Sigmoid colon (tissue), 4 donors: ENCODE measurements at regions not wholly inside any gene's neighbourhood (a gene's known extent, or its start where the extent isn't known, plus 50 kb on each side); places are given as distances from the start of the nearest gene placed in this dataset.

Experiments
- EP300 ChIP-seq, 4 donors: sonication (generic); formaldehyde crosslinking; IDR thresholded peaks; one replicate each; pipeline ENCODE4 v1.6.1; 2017; ENCODE audit warnings: antibody characterized with exemption in 4 of 4
- POLR2A ChIP-seq, 2 donors: fragments of 450-650 bp; IDR thresholded peaks; one replicate each; pipeline ENCODE4 v1.6.1; 2016; ENCODE audit warnings: antibody characterized with exemption in 2 of 2, mild to moderate bottlenecking in 2 of 2, moderate library complexity in 2 of 2
- TF ChIP-seq, protein P1 (sequence below), 4 experiments: fragments of 450-650 bp in 3 of 4; fragments of 200-600 bp in 1 of 4; IDR thresholded peaks; one replicate each; pipeline ENCODE4 v1.5.1; 2016 to 2019; ENCODE audit warnings: antibody characterized with exemption in 4 of 4, mild to moderate bottlenecking in 3 of 4, moderate library complexity in 2 of 4

DNA sequence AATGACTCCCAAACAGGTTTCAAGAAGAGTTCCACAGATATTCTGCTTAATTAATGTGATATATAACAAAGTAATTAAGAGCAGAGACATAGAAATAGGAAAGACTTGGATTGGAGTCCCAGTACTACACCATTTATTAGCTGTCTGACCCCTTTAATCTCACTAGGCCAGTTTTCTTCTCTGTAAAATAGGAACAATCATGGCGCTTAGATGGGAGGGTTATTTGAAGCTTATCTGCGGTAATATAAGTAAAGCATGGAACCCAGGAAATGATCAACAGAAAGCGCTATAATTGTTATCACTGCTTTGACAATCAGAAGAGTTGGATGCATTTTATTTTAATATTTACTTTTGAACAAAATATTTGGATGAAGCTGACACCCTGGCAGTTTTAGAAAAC lies 71.3 kb upstream of the IFNE start:
- TF ChIP-seq, protein P1, sequence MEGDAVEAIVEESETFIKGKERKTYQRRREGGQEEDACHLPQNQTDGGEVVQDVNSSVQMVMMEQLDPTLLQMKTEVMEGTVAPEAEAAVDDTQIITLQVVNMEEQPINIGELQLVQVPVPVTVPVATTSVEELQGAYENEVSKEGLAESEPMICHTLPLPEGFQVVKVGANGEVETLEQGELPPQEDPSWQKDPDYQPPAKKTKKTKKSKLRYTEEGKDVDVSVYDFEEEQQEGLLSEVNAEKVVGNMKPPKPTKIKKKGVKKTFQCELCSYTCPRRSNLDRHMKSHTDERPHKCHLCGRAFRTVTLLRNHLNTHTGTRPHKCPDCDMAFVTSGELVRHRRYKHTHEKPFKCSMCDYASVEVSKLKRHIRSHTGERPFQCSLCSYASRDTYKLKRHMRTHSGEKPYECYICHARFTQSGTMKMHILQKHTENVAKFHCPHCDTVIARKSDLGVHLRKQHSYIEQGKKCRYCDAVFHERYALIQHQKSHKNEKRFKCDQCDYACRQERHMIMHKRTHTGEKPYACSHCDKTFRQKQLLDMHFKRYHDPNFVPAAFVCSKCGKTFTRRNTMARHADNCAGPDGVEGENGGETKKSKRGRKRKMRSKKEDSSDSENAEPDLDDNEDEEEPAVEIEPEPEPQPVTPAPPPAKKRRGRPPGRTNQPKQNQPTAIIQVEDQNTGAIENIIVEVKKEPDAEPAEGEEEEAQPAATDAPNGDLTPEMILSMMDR (IDR thresholded peaks at IDR 0.05) = no peak
- TF ChIP-seq EP300 (IDR thresholded peaks at IDR 0.05) (no peak), POLR2A (IDR thresholded peaks at IDR 0.05) (no peak)
